AG04449 (cell line): ENCODE measurements at regions not wholly inside any gene's neighbourhood (a gene's known extent, or its start where the extent isn't known, plus 50 kb on each side); places are given as distances from the start of the nearest gene placed in this dataset.

Source experiments
- CTCF ChIA-PET: fragments of 350-600 bp; formaldehyde crosslinking; extraction: SDS; loops from one replicate; lab custom pipeline; 2021; ENCODE audit warnings: antibody characterized with exemption; lab: Yijun Ruan, JAX
- POLR2A ChIA-PET: fragments of 400-600, 350-600 bp; formaldehyde crosslinking; extraction: SDS; loops from one replicate; lab custom pipeline; 2020; ENCODE audit warnings: antibody characterized with exemption, inconsistent platforms; lab: Yijun Ruan, JAX
- DNase-seq: peaks from one replicate; pipeline ENCODE4 v3.0.0-alpha.2; 2010; ENCODE audit warnings: low read depth, low spot score
- H3K4me3 ChIP-seq: 2 replicates; pipeline ENCODE4 v1.5.1; 2011; ENCODE audit warnings: low read depth, mild to moderate bottlenecking, control low read depth, low read length
- TF ChIP-seq, protein P1 (sequence below): IDR thresholded peaks from one replicate; pipeline ENCODE4 v1.5.1; 2011; ENCODE audit warnings: mild to moderate bottlenecking, moderate library complexity, low read length, control low read depth, inconsistent platforms; ENCODE audit not compliant: insufficient read depth; ENCODE audit errors: missing control alignments

DNA sequence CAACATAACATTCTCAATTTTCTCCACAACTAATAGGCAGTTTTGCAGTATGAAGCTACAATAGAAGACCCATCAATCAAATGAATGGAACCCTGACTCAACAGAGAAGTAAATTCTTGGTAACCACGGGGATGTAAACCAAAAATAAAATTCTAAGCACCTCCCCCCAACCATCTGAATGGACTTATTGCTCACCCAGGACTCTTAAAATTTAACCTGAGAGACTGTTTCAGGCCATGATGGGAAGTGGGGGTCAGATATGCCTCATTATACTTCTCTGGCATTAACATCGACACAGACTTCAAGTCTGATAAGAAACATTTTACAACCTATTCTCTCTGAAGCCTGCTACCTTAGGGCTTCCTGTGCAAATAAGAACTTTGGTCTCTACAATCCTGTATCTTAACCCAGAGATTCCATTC, 620.9 kb downstream of the TLL1 start:
- no peak for DNase-seq
- TF ChIP-seq, protein P1, sequence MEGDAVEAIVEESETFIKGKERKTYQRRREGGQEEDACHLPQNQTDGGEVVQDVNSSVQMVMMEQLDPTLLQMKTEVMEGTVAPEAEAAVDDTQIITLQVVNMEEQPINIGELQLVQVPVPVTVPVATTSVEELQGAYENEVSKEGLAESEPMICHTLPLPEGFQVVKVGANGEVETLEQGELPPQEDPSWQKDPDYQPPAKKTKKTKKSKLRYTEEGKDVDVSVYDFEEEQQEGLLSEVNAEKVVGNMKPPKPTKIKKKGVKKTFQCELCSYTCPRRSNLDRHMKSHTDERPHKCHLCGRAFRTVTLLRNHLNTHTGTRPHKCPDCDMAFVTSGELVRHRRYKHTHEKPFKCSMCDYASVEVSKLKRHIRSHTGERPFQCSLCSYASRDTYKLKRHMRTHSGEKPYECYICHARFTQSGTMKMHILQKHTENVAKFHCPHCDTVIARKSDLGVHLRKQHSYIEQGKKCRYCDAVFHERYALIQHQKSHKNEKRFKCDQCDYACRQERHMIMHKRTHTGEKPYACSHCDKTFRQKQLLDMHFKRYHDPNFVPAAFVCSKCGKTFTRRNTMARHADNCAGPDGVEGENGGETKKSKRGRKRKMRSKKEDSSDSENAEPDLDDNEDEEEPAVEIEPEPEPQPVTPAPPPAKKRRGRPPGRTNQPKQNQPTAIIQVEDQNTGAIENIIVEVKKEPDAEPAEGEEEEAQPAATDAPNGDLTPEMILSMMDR, result no peak
- ChIA-PET CTCF (no interaction called here), POLR2A (no interaction called here)
- no peak overlapping the region for H3K4me3 ChIP-seq

DNA sequence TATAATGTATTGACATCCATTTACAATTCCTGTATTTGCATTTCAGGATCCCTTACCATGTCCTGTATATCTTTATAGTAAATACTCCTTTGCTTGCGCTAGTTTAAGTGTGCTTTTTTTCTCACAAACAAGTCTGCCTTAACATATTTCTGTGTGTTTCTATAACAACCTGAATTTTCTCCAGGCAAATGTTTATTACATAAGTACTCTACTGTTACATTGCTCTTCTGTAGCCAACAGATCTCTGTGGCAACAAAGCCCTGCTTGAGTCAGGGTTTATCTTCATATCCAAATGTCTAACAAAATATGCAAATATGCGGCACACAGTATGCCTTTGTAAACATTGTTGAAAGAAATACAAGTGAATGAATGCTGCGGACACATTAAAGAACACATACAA, 625.5 kb downstream of the TLL1 start:
- peak; percentile 23 for DNase-seq
- H3K4me3 ChIP-seq, result no peak overlapping the region
- ChIA-PET CTCF (no interaction called here), POLR2A (no interaction called here)
- TF ChIP-seq, protein P1, result no peak

DNA sequence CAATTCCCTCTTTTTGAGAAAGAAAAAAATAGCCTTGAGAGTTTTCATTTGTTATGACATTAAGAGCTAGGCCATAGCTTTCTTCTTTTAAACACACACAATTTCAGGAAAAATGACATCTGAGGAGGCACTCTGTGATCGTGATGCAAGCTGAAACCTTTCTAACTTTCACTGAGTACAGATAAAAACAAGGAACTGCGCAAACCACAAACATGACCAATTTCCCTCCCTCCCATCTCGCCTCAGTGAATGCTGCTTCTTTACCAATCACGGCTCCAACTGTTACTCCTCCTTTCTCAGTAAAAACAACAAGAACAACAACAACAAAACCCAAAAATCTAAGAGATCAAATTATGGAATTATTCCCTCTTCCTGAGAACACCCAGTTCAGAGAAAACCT, 626.8 kb downstream of the TLL1 start:
- no peak for DNase-seq
- TF ChIP-seq, protein P1, result no peak
- POLR2A ChIA-PET, result no interaction called here
- CTCF ChIA-PET, result interaction anchor here (0.9 kb wide), 1 partner anchor 14 kb away, joined by 4 read pairs; no protein-coding TSS in a partner anchor
- no peak overlapping the region for H3K4me3 ChIP-seq

DNA sequence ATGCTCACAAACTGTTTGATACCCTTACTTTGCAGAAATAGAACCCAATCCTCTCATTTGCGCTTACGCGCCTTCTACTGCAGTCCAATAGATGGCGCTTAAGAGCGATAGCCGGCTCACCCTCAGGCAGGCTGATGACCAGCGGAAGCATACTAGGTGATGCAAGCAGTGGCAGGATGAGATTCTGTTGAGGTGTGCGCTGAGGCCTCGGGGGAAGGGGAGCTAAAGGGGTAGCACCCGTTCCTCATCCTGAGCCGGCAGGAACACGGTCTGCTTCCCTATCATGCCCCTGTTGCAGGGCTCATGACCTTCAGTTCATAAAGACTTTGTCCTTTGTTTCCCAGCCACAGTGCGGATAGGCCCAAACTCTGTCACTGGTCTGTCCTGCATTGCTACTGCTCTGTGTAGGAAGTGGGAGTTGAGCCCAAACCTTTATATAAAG, 628.9 kb downstream of the TLL1 start:
- POLR2A ChIA-PET, result no interaction called here
- no peak for DNase-seq

DNA sequence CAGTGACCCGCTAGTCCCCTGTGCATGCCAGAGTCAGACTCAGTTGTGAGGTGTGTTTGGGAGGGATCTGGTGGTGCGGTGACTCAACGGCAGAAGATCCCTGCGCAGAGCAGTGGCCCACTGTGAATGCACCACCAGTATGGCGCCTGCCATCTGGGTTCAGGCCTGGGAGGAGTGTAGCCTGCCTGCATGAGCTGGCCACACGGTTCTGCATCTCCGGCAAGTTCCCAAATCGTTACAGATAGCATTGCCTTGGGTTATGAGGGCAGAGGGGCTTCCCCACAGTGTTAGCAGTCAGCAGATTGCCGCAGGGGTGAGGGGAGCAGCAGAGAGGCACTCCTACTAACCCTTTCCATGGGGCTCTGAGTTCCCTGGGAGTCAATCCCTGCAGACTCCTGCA, 629.6 kb downstream of the TLL1 start:
- ChIA-PET CTCF (no interaction called here), POLR2A (no interaction called here)
- TF ChIP-seq, protein P1, result no peak

More for the DNA sequence above, 628.9 kb downstream of the TLL1 start:
- TF ChIP-seq, protein P1, result no peak
- H3K4me3 ChIP-seq, result no peak overlapping the region
- CTCF ChIA-PET, result no interaction called here

DNA sequence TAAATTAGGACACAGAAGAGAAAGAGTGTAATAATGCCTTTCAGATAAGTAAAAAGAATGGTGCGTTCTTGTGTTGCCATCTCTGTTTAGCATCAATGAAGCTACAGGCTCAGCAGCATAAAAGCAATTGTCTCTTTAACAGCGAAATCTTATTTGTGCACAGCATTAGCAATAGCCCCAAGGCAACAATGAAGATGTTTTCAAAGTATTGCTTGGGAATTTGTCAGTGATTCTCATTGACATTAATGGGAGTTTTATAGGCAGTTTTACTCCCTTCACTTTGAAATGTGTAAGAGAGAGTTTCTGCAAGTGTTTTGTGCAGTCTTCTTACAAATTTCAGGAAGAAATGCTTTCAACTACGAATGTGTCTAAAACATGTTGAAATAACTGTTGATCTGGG, 633.0 kb downstream of the TLL1 start:
- TF ChIP-seq, protein P1, result no peak
- ChIA-PET CTCF (no interaction called here), POLR2A (no interaction called here)
- H3K4me3 ChIP-seq, result no peak overlapping the region
- no peak for DNase-seq

More for the DNA sequence above, 629.6 kb downstream of the TLL1 start:
- no peak for DNase-seq
- no peak overlapping the region for H3K4me3 ChIP-seq
